ENCODE measurements at regions not wholly inside any gene's neighbourhood (a gene's known extent, or its start where the extent isn't known, plus 50 kb on each side); places are given as distances from the start of the nearest gene placed in this dataset.

DNA sequence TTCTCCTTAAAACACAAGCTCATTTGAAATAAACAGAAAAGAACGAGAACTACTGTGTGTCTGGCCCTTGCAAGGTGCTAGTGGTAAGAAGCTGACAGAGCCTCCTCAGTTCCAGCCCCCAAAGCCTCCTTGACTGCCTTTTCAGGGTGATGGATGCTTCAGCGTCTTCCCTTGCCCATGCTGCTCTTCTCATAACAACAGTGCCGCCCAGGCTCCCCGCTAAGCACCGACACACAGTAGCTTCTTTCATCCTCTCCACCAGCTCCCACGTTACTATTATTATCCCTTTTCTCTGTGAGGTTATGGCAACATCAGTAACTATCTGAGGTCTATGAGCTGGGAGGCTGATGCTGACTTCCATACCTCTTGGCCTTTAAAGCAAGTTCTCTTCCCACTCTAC, 418.6 kb downstream of the TSN start:
- no peak for DNase-seq (ENCODE audit: low read depth)
- H3K4me3 ChIP-seq (ENCODE audit: control insufficient read depth, low read depth, low read length) = no peak overlapping the region
- TF ChIP-seq, protein P1, sequence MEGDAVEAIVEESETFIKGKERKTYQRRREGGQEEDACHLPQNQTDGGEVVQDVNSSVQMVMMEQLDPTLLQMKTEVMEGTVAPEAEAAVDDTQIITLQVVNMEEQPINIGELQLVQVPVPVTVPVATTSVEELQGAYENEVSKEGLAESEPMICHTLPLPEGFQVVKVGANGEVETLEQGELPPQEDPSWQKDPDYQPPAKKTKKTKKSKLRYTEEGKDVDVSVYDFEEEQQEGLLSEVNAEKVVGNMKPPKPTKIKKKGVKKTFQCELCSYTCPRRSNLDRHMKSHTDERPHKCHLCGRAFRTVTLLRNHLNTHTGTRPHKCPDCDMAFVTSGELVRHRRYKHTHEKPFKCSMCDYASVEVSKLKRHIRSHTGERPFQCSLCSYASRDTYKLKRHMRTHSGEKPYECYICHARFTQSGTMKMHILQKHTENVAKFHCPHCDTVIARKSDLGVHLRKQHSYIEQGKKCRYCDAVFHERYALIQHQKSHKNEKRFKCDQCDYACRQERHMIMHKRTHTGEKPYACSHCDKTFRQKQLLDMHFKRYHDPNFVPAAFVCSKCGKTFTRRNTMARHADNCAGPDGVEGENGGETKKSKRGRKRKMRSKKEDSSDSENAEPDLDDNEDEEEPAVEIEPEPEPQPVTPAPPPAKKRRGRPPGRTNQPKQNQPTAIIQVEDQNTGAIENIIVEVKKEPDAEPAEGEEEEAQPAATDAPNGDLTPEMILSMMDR (conservative IDR thresholded peaks at IDR 0.05; ENCODE audit: control insufficient read depth, insufficient read depth, low read depth, low read length) = no peak

DNA sequence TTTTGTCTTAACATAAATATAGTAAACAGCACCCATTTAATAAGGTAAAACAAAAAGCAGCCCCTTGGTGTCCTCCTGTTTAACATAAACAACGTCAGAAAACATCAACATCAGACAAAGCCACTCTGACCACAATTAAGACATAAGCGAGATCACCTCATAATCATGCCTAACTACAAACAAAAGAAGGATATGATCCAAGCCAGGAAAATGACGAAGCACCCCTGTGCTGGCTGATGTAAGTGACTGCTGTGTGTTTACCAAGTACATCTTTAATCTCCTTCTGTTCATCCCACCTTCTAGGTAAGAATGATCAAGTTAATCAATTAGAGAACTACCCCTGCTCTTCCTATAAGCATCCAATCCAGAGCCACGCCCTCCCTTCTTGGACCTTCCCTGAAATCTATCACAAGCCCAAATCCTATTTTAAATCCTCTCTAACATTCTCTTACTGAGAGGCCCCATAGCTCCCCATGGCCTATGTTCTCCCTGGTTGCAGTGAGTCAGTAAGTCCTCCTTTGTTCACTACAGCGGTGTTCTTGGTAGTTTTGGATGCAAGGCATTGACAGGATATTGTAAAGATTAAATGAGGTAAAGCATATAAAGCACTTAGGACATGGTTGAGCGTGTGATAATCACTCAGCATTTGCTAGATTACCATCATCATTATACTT, 424.2 kb downstream of the TSN start:
- TF ChIP-seq, protein P1 (conservative IDR thresholded peaks at IDR 0.05; ENCODE audit: control insufficient read depth, insufficient read depth, low read depth, low read length) = no peak
- no peak overlapping the region for H3K4me3 ChIP-seq (ENCODE audit: control insufficient read depth, low read depth, low read length)
- DNase-seq (ENCODE audit: low read depth) = no peak

DNA sequence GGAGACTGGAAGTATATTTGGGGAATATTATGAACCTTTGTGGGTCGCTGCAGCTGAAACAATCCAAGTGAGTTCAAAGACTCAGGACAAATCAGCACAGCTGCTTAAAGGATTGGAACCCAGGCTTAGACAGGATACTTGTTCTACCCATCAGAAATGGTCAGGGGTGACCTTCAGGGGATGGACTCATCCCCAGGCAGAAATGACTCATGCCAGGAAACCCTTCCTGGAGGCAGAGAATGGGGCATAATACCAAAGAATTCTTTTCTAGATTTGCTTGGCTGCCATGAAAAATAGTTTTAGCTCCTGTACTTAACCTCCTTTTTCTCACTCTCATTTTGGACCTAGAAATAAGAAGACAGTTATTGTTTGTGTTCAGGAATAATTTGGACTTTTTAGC, 425.5 kb downstream of the TSN start:
- TF ChIP-seq, protein P1 (conservative IDR thresholded peaks at IDR 0.05; ENCODE audit: control insufficient read depth, insufficient read depth, low read depth, low read length) = no peak
- DNase-seq (ENCODE audit: low read depth) = peak; percentile 4
- H3K4me3 ChIP-seq (ENCODE audit: control insufficient read depth, low read depth, low read length) = no peak overlapping the region

GRCh38 chr2:122182616-122183355, 427.3 kb downstream of the TSN start:
- TF ChIP-seq, protein P1 (conservative IDR thresholded peaks at IDR 0.05; ENCODE audit: control insufficient read depth, insufficient read depth, low read depth, low read length) = no peak
- H3K4me3 ChIP-seq (ENCODE audit: control insufficient read depth, low read depth, low read length) = no peak overlapping the region
- DNase-seq (ENCODE audit: low read depth) = no peak

- no peak for DNase-seq (ENCODE audit: low read depth)
- TF ChIP-seq, protein P1 (conservative IDR thresholded peaks at IDR 0.05; ENCODE audit: control insufficient read depth, insufficient read depth, low read depth, low read length) = no peak
- no peak overlapping the region for H3K4me3 ChIP-seq (ENCODE audit: control insufficient read depth, low read depth, low read length)
These were observed 428.4 kb downstream of the TSN start for GRCh38 chr2:122183890-122184289.

- H3K4me3 ChIP-seq (ENCODE audit: control insufficient read depth, low read depth, low read length) = no peak overlapping the region
- TF ChIP-seq, protein P1 (conservative IDR thresholded peaks at IDR 0.05; ENCODE audit: control insufficient read depth, insufficient read depth, low read depth, low read length) = no peak
- no peak for DNase-seq (ENCODE audit: low read depth)
These were observed 431.3 kb downstream of the TSN start for GRCh38 chr2:122186761-122187222.

All from fibroblast of mammary gland (primary cell).